ENCODE measurements at regions not wholly inside any gene's neighbourhood (a gene's known extent, or its start where the extent isn't known, plus 50 kb on each side); places are given as distances from the start of the nearest gene placed in this dataset.
"Not testable (repeated sequence)": the region's sequence is repeated elsewhere in the genome, so short reads cannot be mapped to it uniquely, and the experiment has no call there.

DNA sequence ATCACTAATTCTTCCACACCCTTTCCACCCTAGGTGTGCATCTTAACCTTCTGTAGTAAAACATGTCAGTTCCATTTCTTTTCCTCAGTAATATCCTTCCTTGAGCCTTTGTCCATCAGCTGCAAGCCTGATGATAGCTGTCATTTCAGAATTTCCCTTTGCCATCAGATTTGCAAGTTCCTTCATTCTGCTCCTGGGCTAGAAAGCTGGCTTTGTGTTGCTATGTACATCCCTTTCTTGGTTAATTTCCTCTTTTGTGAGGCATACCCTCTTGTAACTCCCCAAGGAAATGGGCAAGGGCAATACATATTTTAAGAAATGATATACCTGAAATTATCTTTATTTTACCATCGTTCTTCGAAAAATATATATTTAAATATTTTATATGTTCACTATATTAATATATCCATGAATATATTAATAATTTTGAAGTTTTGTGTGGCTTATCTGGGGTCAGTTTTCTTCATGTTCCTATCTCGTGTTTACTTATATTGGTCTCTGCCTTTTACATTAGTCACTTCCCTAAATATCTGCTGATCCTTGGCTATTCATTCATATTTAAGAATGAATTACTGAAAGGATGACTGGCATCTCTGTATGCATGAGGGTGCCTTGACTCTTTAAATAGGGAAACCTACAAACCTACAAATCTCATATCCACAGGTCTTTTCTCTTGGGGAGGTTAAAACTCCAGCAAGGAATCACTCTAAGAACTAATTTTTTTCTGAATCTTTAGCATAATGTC is 143.8 kb downstream of the ZNF22 start:
- no peak overlapping the region for H3K4me3 ChIP-seq (ENCODE audit: low read depth, low read length)
- no peak for DNase-seq (ENCODE audit: low read depth)
- no peak for TF ChIP-seq CTCF (IDR thresholded peaks at IDR 0.05; ENCODE audit: insufficient read depth, low read length)

GRCh38 chr10:45145143-45145542 is 144.4 kb downstream of the ZNF22 start:
- not testable (repeated sequence) for H3K4me3 ChIP-seq (ENCODE audit: low read depth, low read length); DNase-seq (ENCODE audit: low read depth)

DNA sequence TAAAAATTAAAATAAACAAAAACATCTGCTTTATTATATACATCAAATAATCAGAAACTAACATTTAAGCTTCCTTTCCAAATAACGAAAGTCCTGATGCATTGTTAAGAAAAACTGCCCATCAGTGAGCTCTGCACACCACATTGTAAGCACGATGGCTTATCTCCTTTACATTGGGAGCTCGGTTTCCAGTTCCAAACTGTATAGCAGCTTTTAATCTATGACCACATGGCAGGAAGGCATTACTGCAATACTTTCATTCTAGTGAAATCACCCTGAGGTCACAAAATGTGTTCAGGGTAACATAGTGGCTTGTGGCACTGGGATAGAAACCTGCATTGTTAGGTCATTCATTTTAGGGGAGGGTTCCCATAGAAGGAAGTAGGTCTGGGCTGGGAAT is 146.3 kb downstream of the ZNF22 start:
- no peak overlapping the region for H3K4me3 ChIP-seq (ENCODE audit: low read depth, low read length)
- TF ChIP-seq CTCF (IDR thresholded peaks at IDR 0.05; ENCODE audit: insufficient read depth, low read length), result no peak
- DNase-seq (ENCODE audit: low read depth), result no peak

GRCh38 chr10:45150997-45151396 is 150.3 kb downstream of the ZNF22 start:
- no peak for DNase-seq (ENCODE audit: low read depth)
- TF ChIP-seq CTCF (IDR thresholded peaks at IDR 0.05; ENCODE audit: insufficient read depth, low read length), result no peak
- no peak overlapping the region for H3K4me3 ChIP-seq (ENCODE audit: low read depth, low read length)

GRCh38 chr10:45151467-45152214 is 150.9 kb downstream of the ZNF22 start:
- H3K4me3 ChIP-seq (ENCODE audit: low read depth, low read length), result no peak overlapping the region
- TF ChIP-seq CTCF (IDR thresholded peaks at IDR 0.05; ENCODE audit: insufficient read depth, low read length), result no peak
- DNase-seq (ENCODE audit: low read depth), result no peak

GRCh38 chr10:45152726-45153125 is 152.0 kb downstream of the ZNF22 start:
- no peak for DNase-seq (ENCODE audit: low read depth)
- TF ChIP-seq CTCF (IDR thresholded peaks at IDR 0.05; ENCODE audit: insufficient read depth, low read length), result no peak
- no peak overlapping the region for H3K4me3 ChIP-seq (ENCODE audit: low read depth, low read length)

- no peak for DNase-seq (ENCODE audit: low read depth)
- no peak for TF ChIP-seq CTCF (IDR thresholded peaks at IDR 0.05; ENCODE audit: insufficient read depth, low read length)
- no peak overlapping the region for H3K4me3 ChIP-seq (ENCODE audit: low read depth, low read length)
Observed at GRCh38 chr10:45154502-45154901, 153.8 kb downstream of the ZNF22 start.
